Osteoblast (primary cell): ENCODE measurements at regions not wholly inside any gene's neighbourhood (a gene's known extent, or its start where the extent isn't known, plus 50 kb on each side); places are given as distances from the start of the nearest gene placed in this dataset.
"Not testable (repeated sequence)": the region's sequence is repeated elsewhere in the genome, so short reads cannot be mapped to it uniquely, and the experiment has no call there.

Experiments used
- DNase-seq: peaks from one replicate; pipeline ENCODE4 v3.0.0; 2011; ENCODE audit warnings: low spot score, mixed read lengths; ENCODE audit not compliant: insufficient read length; ENCODE audit errors: missing footprints
- H2AFZ ChIP-seq: 2 replicates; pipeline ENCODE4 v1.6.0; 2011; ENCODE audit warnings: mild to moderate bottlenecking, low read length
- H3K27ac ChIP-seq: 2 replicates; pipeline ENCODE4 v1.5.1; 2011; ENCODE audit warnings: mild to moderate bottlenecking, low read depth, low read length, moderate library complexity
- H3K27me3 ChIP-seq: 2 replicates; pipeline ENCODE4 v1.6.0; 2012; ENCODE audit warnings: mild to moderate bottlenecking, control low read depth, inconsistent platforms, low read length, moderate library complexity; ENCODE audit not compliant: insufficient read depth
- H3K36me3 ChIP-seq: 2 replicates; pipeline ENCODE4 v1.5.1; 2011; ENCODE audit warnings: mild to moderate bottlenecking, low read length, control low read depth, moderate library complexity; ENCODE audit not compliant: insufficient read depth
- H3K4me1 ChIP-seq: 2 replicates; pipeline ENCODE4 v1.5.1; 2011; ENCODE audit warnings: mild to moderate bottlenecking, low read length, control low read depth, moderate library complexity; ENCODE audit not compliant: insufficient read depth
- H3K4me2 ChIP-seq: 2 replicates; pipeline ENCODE4 v1.6.0; 2011; ENCODE audit warnings: mild to moderate bottlenecking, low read length; ENCODE audit not compliant: insufficient read depth
- H3K4me3 ChIP-seq: fragments of 200-600 bp; sonication (generic); 3 replicates; pipeline ENCODE4 v1.5.1; 2012; ENCODE audit warnings: mild to moderate bottlenecking, low read length, inconsistent platforms; ENCODE audit not compliant: insufficient read depth
- H3K79me2 ChIP-seq: 2 replicates; pipeline ENCODE4 v1.6.0; 2012; ENCODE audit warnings: mild to moderate bottlenecking, low read length, control low read depth, inconsistent platforms; ENCODE audit not compliant: insufficient read depth
- H3K9me3 ChIP-seq: 2 replicates; pipeline ENCODE4 v1.5.1; 2011; ENCODE audit warnings: low read depth, low read length, control low read depth
- H4K20me1 ChIP-seq: 2 replicates; pipeline ENCODE4 v1.6.0; 2012; ENCODE audit warnings: mild to moderate bottlenecking, low read length, control low read depth; ENCODE audit not compliant: insufficient read depth
- CTCF ChIP-seq: IDR thresholded peaks from 2 replicates; pipeline ENCODE4 v1.5.1; 2011; ENCODE audit warnings: mild to moderate bottlenecking, low read depth, low read length, moderate library complexity; ENCODE audit errors: extremely low read depth

GRCh38 chr4:66565801-66566200 lies 895.5 kb upstream of the EPHA5 start:
- Histone ChIP-seq H3K9me3 (no peaks in the 10 kb centered on the region), H4K20me1 (no peaks in the 10 kb centered on the region), H3K36me3 (no peaks in the 10 kb centered on the region), H2AFZ (no peak overlapping the region), H3K4me1 (peaks cover 43% of the 10 kb centered on the region), H3K4me2 (peak overlapping the region; percentile 61), H3K4me3 (peak overlapping the region; percentile 14), H3K27me3 (no peaks in the 10 kb centered on the region), H3K79me2 (no peaks in the 10 kb centered on the region), H3K27ac (peak overlapping the region; percentile 99)
- DNase-seq = no peak
- no peak for TF ChIP-seq CTCF

GRCh38 chr4:66564901-66565651 lies 894.8 kb upstream of the EPHA5 start:
- Histone ChIP-seq H2AFZ (peak overlapping the region; percentile 38), H3K79me2 (no peaks in the 10 kb centered on the region), H4K20me1 (no peaks in the 10 kb centered on the region), H3K27me3 (no peaks in the 10 kb centered on the region), H3K4me1 (peaks cover 43% of the 10 kb centered on the region), H3K36me3 (no peaks in the 10 kb centered on the region), H3K4me2 (peak overlapping the region; percentile 61), H3K9me3 (no peaks in the 10 kb centered on the region), H3K4me3 (peak overlapping the region; percentile 14), H3K27ac (peak overlapping the region; percentile 99)
- DNase-seq = no peak
- no peak for TF ChIP-seq CTCF

- TF ChIP-seq CTCF = no peak
- no peak overlapping the region for H2AFZ ChIP-seq
These were observed 892.1 kb upstream of the EPHA5 start for GRCh38 chr4:66562276-66562806.

GRCh38 chr4:66561465-66562053 lies 891.3 kb upstream of the EPHA5 start:
- DNase-seq, H3K9me3 ChIP-seq, H3K4me3 ChIP-seq, H4K20me1 ChIP-seq, H2AFZ ChIP-seq, H3K4me2 ChIP-seq, H3K36me3 ChIP-seq, H3K79me2 ChIP-seq, H3K27me3 ChIP-seq: not testable (repeated sequence)
- peak overlapping the region; percentile 99 for H3K27ac ChIP-seq
- H3K4me1 ChIP-seq = peaks cover 32% of the 10 kb centered on the region

More at GRCh38 chr4:66562276-66562806, 892.1 kb upstream of the EPHA5 start:
- Histone ChIP-seq H3K27ac (peak overlapping the region; percentile 99), H3K79me2 (no peaks in the 10 kb centered on the region), H3K4me1 (peaks cover 39% of the 10 kb centered on the region), H3K36me3 (no peaks in the 10 kb centered on the region), H4K20me1 (no peaks in the 10 kb centered on the region), H3K27me3 (no peaks in the 10 kb centered on the region), H3K4me2 (no peak overlapping the region), H3K9me3 (no peaks in the 10 kb centered on the region), H3K4me3 (no peak overlapping the region)
- peak; percentile 86 for DNase-seq
